HL-60 (cell line): ENCODE measurements at regions not wholly inside any gene's neighbourhood (a gene's known extent, or its start where the extent isn't known, plus 50 kb on each side); places are given as distances from the start of the nearest gene placed in this dataset.

Source experiments
- CTCF ChIP-seq: IDR thresholded peaks from one replicate; pipeline ENCODE4 v1.5.1; 2011; ENCODE audit warnings: low read length, control low read depth, inconsistent platforms; ENCODE audit not compliant: insufficient read depth
- GABPA ChIP-seq: IDR thresholded peaks from 2 replicates; pipeline ENCODE4 v1.6.1; 2012; ENCODE audit warnings: low read depth
- POLR2AphosphoS5 ChIP-seq: IDR thresholded peaks from 2 replicates; pipeline ENCODE4 v1.6.1; 2012; ENCODE audit warnings: low read depth
- REST ChIP-seq: IDR thresholded peaks from 2 replicates; pipeline ENCODE4 v1.6.1; 2012; ENCODE audit warnings: low read depth; ENCODE audit not compliant: insufficient replicate concordance

- no peak for TF ChIP-seq CTCF
- no peak for TF ChIP-seq POLR2AphosphoS5
- TF ChIP-seq REST: no peak
- TF ChIP-seq GABPA: no peak
Measured at GRCh38 chr22:34903416-34903815, 162.5 kb upstream of the ISX start.
